ENCODE measurements at regions not wholly inside any gene's neighbourhood (a gene's known extent, or its start where the extent isn't known, plus 50 kb on each side); places are given as distances from the start of the nearest gene placed in this dataset.

GRCh38 chr5:5665225-5666075, 243.0 kb downstream of the ICE1 start:
- Histone ChIP-seq H3K23ac (ENCODE audit: low read length) (no peak overlapping the region), H2BK120ac (ENCODE audit: low read depth, low read length) (no peak overlapping the region), H3K4me1 (ENCODE audit: control insufficient read depth, low read depth, low read length) (no peaks in the 10 kb centered on the region), H4K8ac (ENCODE audit: low read depth, low read length) (no peak overlapping the region), H2BK15ac (replicated peaks; ENCODE audit: low read depth) (no peak overlapping the region), H3K36me3 (ENCODE audit: control insufficient read depth, insufficient read depth, low read length) (no peaks in the 10 kb centered on the region), H3K27ac (ENCODE audit: low read depth, low read length) (no peak overlapping the region), H3K18ac (ENCODE audit: low read length) (no peak overlapping the region), H3K79me2 (ENCODE audit: control insufficient read depth, insufficient read depth, low read length) (no peaks in the 10 kb centered on the region), H3K4me2 (ENCODE audit: low read length) (no peak overlapping the region), H3K56ac (ENCODE audit: low read length) (no peak overlapping the region), H4K5ac (ENCODE audit: low read length) (no peak overlapping the region), H3K27me3 (ENCODE audit: insufficient read depth, low read length, poor library complexity) (no peaks in the 10 kb centered on the region), H3K4ac (ENCODE audit: low read depth, low read length) (no peak overlapping the region), H3K4me3 (ENCODE audit: low read length) (no peak overlapping the region), H3K79me1 (ENCODE audit: low read length) (no peaks in the 10 kb centered on the region), H2AK5ac (ENCODE audit: low read length) (no peak overlapping the region), H3K9ac (ENCODE audit: low read length) (no peak overlapping the region), H2BK5ac (ENCODE audit: low read length) (no peak overlapping the region)
- no peak for DNase-seq
- WGBS (ENCODE audit: extremely low coverage, insufficient coverage, low lambda C conversion rate), result no CpG with 5 or more reads among the region's 13 CpGs

GRCh38 chr5:5658889-5659465, 236.5 kb downstream of the ICE1 start:
- no peaks in the 10 kb centered on the region for H3K4me1 ChIP-seq (ENCODE audit: control insufficient read depth, low read depth, low read length)
- no peak overlapping the region for H3K4me3 ChIP-seq (ENCODE audit: low read length)
- WGBS (ENCODE audit: extremely low coverage, insufficient coverage, low lambda C conversion rate), result no CpG with 5 or more reads among the region's 3 CpGs
- no peak overlapping the region for H2BK15ac ChIP-seq (replicated peaks; ENCODE audit: low read depth)
- no peak overlapping the region for H4K8ac ChIP-seq (ENCODE audit: low read depth, low read length)
- no peak overlapping the region for H3K18ac ChIP-seq (ENCODE audit: low read length)
- H2BK5ac ChIP-seq (ENCODE audit: low read length), result no peak overlapping the region
- H2AK5ac ChIP-seq (ENCODE audit: low read length), result no peak overlapping the region
- no peaks in the 10 kb centered on the region for H3K36me3 ChIP-seq (ENCODE audit: control insufficient read depth, insufficient read depth, low read length)
- no peak overlapping the region for H3K56ac ChIP-seq (ENCODE audit: low read length)
- H3K4ac ChIP-seq (ENCODE audit: low read depth, low read length), result no peak overlapping the region
- no peak overlapping the region for H3K4me2 ChIP-seq (ENCODE audit: low read length)
- H3K79me2 ChIP-seq (ENCODE audit: control insufficient read depth, insufficient read depth, low read length), result no peaks in the 10 kb centered on the region
- no peak for DNase-seq
- H3K9ac ChIP-seq (ENCODE audit: low read length), result no peak overlapping the region
- no peaks in the 10 kb centered on the region for H3K27me3 ChIP-seq (ENCODE audit: insufficient read depth, low read length, poor library complexity)
- H4K5ac ChIP-seq (ENCODE audit: low read length), result no peak overlapping the region
- H3K23ac ChIP-seq (ENCODE audit: low read length), result no peak overlapping the region
- no peak overlapping the region for H2BK120ac ChIP-seq (ENCODE audit: low read depth, low read length)
- no peak overlapping the region for H3K27ac ChIP-seq (ENCODE audit: low read depth, low read length)
- H3K79me1 ChIP-seq (ENCODE audit: low read length), result no peaks in the 10 kb centered on the region

- no peak overlapping the region for H4K8ac ChIP-seq (ENCODE audit: low read depth, low read length)
- H2AK5ac ChIP-seq (ENCODE audit: low read length), result no peak overlapping the region
- no peak overlapping the region for H2BK5ac ChIP-seq (ENCODE audit: low read length)
- H3K27me3 ChIP-seq (ENCODE audit: insufficient read depth, low read length, poor library complexity), result no peaks in the 10 kb centered on the region
- no peak overlapping the region for H3K4me3 ChIP-seq (ENCODE audit: low read length)
- H3K4me2 ChIP-seq (ENCODE audit: low read length), result no peak overlapping the region
- H3K18ac ChIP-seq (ENCODE audit: low read length), result no peak overlapping the region
- no peak overlapping the region for H3K23ac ChIP-seq (ENCODE audit: low read length)
- H2BK120ac ChIP-seq (ENCODE audit: low read depth, low read length), result no peak overlapping the region
- no peak for DNase-seq
- no peaks in the 10 kb centered on the region for H3K79me1 ChIP-seq (ENCODE audit: low read length)
- no peaks in the 10 kb centered on the region for H3K79me2 ChIP-seq (ENCODE audit: control insufficient read depth, insufficient read depth, low read length)
- H2BK15ac ChIP-seq (replicated peaks; ENCODE audit: low read depth), result no peak overlapping the region
- no CpG with 5 or more reads among the region's 4 CpGs for WGBS (ENCODE audit: extremely low coverage, insufficient coverage, low lambda C conversion rate)
- H3K4ac ChIP-seq (ENCODE audit: low read depth, low read length), result no peak overlapping the region
- H3K56ac ChIP-seq (ENCODE audit: low read length), result no peak overlapping the region
- no peaks in the 10 kb centered on the region for H3K4me1 ChIP-seq (ENCODE audit: control insufficient read depth, low read depth, low read length)
- no peak overlapping the region for H4K5ac ChIP-seq (ENCODE audit: low read length)
- H3K9ac ChIP-seq (ENCODE audit: low read length), result no peak overlapping the region
- no peaks in the 10 kb centered on the region for H3K36me3 ChIP-seq (ENCODE audit: control insufficient read depth, insufficient read depth, low read length)
- H3K27ac ChIP-seq (ENCODE audit: low read depth, low read length), result no peak overlapping the region
Observed at GRCh38 chr5:5658226-5658625, 235.7 kb downstream of the ICE1 start.

GRCh38 chr5:5652181-5652580, 229.7 kb downstream of the ICE1 start:
- Histone ChIP-seq H3K27ac (ENCODE audit: low read depth, low read length) (no peak overlapping the region), H3K23ac (ENCODE audit: low read length) (no peak overlapping the region), H3K4me2 (ENCODE audit: low read length) (no peak overlapping the region), H3K79me1 (ENCODE audit: low read length) (no peaks in the 10 kb centered on the region), H2BK15ac (replicated peaks; ENCODE audit: low read depth) (no peak overlapping the region), H3K9ac (ENCODE audit: low read length) (no peak overlapping the region), H3K79me2 (ENCODE audit: control insufficient read depth, insufficient read depth, low read length) (no peaks in the 10 kb centered on the region), H2AK5ac (ENCODE audit: low read length) (no peak overlapping the region), H3K4me1 (ENCODE audit: control insufficient read depth, low read depth, low read length) (no peaks in the 10 kb centered on the region), H4K8ac (ENCODE audit: low read depth, low read length) (no peak overlapping the region), H2BK120ac (ENCODE audit: low read depth, low read length) (no peak overlapping the region), H3K4me3 (ENCODE audit: low read length) (no peak overlapping the region), H2BK5ac (ENCODE audit: low read length) (no peak overlapping the region), H3K18ac (ENCODE audit: low read length) (no peak overlapping the region), H3K56ac (ENCODE audit: low read length) (no peak overlapping the region), H3K27me3 (ENCODE audit: insufficient read depth, low read length, poor library complexity) (no peaks in the 10 kb centered on the region), H4K5ac (ENCODE audit: low read length) (no peak overlapping the region), H3K36me3 (ENCODE audit: control insufficient read depth, insufficient read depth, low read length) (no peaks in the 10 kb centered on the region), H3K4ac (ENCODE audit: low read depth, low read length) (no peak overlapping the region)
- DNase-seq, result no peak
- WGBS (ENCODE audit: extremely low coverage, insufficient coverage, low lambda C conversion rate), result no CpG with 5 or more reads among the region's 13 CpGs

- no peaks in the 10 kb centered on the region for H3K27me3 ChIP-seq (ENCODE audit: insufficient read depth, low read length, poor library complexity)
- no peak overlapping the region for H3K27ac ChIP-seq (ENCODE audit: low read depth, low read length)
- no peaks in the 10 kb centered on the region for H3K4me1 ChIP-seq (ENCODE audit: control insufficient read depth, low read depth, low read length)
- no peak overlapping the region for H3K9ac ChIP-seq (ENCODE audit: low read length)
- no peak overlapping the region for H3K23ac ChIP-seq (ENCODE audit: low read length)
- H3K4ac ChIP-seq (ENCODE audit: low read depth, low read length), result no peak overlapping the region
- no peak overlapping the region for H3K4me2 ChIP-seq (ENCODE audit: low read length)
- no peak overlapping the region for H2BK120ac ChIP-seq (ENCODE audit: low read depth, low read length)
- no peaks in the 10 kb centered on the region for H3K36me3 ChIP-seq (ENCODE audit: control insufficient read depth, insufficient read depth, low read length)
- no peak overlapping the region for H2AK5ac ChIP-seq (ENCODE audit: low read length)
- H3K56ac ChIP-seq (ENCODE audit: low read length), result no peak overlapping the region
- no peak overlapping the region for H4K5ac ChIP-seq (ENCODE audit: low read length)
- no peak overlapping the region for H4K8ac ChIP-seq (ENCODE audit: low read depth, low read length)
- H2BK15ac ChIP-seq (replicated peaks; ENCODE audit: low read depth), result no peak overlapping the region
- H3K4me3 ChIP-seq (ENCODE audit: low read length), result no peak overlapping the region
- H2BK5ac ChIP-seq (ENCODE audit: low read length), result no peak overlapping the region
- no peaks in the 10 kb centered on the region for H3K79me2 ChIP-seq (ENCODE audit: control insufficient read depth, insufficient read depth, low read length)
- no peak overlapping the region for H3K18ac ChIP-seq (ENCODE audit: low read length)
- DNase-seq, result no peak
- H3K79me1 ChIP-seq (ENCODE audit: low read length), result no peaks in the 10 kb centered on the region
- no CpG with 5 or more reads among the region's 2 CpGs for WGBS (ENCODE audit: extremely low coverage, insufficient coverage, low lambda C conversion rate)
Observed at GRCh38 chr5:5650949-5651348, 228.5 kb downstream of the ICE1 start.

All from mesendoderm (in vitro differentiated cells).